BJ (cell line): ENCODE measurements at regions not wholly inside any gene's neighbourhood (a gene's known extent, or its start where the extent isn't known, plus 50 kb on each side); places are given as distances from the start of the nearest gene placed in this dataset.
"Not testable (repeated sequence)": the region's sequence is repeated elsewhere in the genome, so short reads cannot be mapped to it uniquely, and the experiment has no call there.

Experiments
- CTCF ChIA-PET: fragments of 350-600 bp; formaldehyde crosslinking; extraction: SDS; loops from one replicate; lab custom pipeline; 2021; ENCODE audit warnings: antibody characterized with exemption, inconsistent platforms; lab: Yijun Ruan, JAX
- POLR2A ChIA-PET: fragments of 300-600 bp; sonication (Branson Sonifier 250); formaldehyde crosslinking; extraction: SDS; loops from one replicate; lab custom pipeline; 2021; ENCODE audit warnings: antibody characterized with exemption; lab: Charles Lee
- DNase-seq: peaks from one replicate; pipeline ENCODE4 v3.0.0-alpha.2; 2011; ENCODE audit warnings: low read depth
- H3K27me3 ChIP-seq: 2 replicates; pipeline ENCODE4 v1.6.0; 2011; ENCODE audit warnings: low read length; ENCODE audit not compliant: control insufficient read depth, insufficient read depth
- H3K36me3 ChIP-seq: 2 replicates; pipeline ENCODE4 v1.5.1; 2011; ENCODE audit warnings: low read length; ENCODE audit not compliant: control insufficient read depth, insufficient read depth
- H3K4me3 ChIP-seq: 2 replicates; pipeline ENCODE4 v1.5.1; 2011; ENCODE audit warnings: low read depth, mild to moderate bottlenecking, control low read depth, low read length
- TF ChIP-seq, protein P1 (sequence below): IDR thresholded peaks from 2 replicates; pipeline ENCODE4 v1.5.1; 2011; ENCODE audit warnings: low read depth, mild to moderate bottlenecking, control low read depth, inconsistent platforms, low read length, moderate library complexity; ENCODE audit not compliant: insufficient read depth

DNA sequence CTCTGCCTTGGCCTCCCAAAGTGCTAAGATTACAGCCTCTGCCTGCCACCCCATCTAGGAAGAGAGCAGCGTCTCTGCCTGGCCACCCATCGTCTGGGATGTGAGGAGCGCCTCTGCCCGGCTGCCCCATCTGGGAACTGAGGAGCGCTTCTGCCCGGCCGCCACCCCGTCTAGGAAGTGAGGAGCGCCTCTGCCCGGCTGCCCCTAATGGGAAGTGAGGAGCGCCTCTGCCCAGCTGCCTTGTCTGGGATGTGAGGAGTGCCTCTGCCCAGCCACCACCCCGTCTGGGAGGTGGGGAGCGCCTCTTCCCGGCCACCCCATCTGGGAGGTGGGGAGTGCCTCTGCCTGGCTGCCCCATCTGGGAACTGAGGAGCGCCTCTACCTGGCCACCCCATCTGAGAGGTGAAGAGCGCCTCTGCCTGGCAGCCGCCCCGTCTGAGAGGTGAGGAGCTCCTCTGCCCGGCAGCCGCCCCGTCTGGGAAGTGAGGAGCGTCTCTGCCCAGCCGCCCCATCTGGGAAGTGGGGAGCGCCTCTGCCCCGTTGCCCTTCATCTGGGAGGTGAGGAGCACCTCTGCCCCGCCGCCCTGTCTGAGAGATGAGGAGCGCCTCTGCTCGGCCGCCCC, 481.0 kb upstream of the GNPDA2 start:
- DNase-seq, CTCF ChIA-PET, POLR2A ChIA-PET, H3K27me3 ChIP-seq, H3K36me3 ChIP-seq, H3K4me3 ChIP-seq: not testable (repeated sequence)

DNA sequence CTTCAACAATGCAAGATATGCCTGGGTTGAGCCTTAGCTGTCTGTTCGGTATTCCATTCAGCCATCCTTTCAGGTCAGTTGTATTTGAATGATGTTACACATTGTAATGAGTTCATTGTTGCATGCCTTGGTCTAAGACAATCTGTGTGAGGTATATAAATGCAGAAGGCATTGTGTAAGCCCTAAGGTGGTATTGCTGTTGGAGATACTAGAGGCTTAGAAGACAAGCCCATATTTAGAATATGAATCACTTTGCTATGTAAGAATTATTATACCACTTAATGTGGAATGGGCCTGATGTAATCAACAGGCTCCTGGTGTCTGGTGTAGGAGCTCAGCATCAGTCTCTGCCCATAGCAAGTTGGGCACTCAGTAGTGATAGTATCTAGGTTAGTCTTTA, 473.4 kb upstream of the GNPDA2 start:
- POLR2A ChIA-PET, result no interaction called here

DNA sequence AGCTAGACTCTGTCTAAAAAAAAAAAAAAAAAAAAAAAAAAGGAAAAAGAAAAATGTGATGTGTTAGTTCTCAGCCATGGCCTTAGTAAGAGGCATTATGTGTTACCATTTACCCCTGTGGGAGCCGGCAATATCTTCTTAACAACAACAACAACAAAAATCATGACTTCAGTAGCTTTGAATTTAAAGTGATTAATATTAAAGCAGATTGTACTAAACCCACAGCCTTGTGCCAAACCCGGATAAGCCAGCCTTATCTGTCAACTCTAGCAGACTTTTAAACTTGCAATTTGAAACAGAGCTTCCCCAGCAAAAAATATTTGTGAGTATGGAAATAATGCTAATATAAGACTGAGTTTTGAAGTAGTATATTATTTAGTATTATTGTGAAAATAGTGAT, 462.1 kb upstream of the GNPDA2 start:
- DNase-seq, result no peak
- Histone ChIP-seq H3K4me3 (no peak overlapping the region), H3K27me3 (no peaks in the 10 kb centered on the region), H3K36me3 (no peaks in the 10 kb centered on the region)
- ChIA-PET CTCF (no interaction called here), POLR2A (interaction anchor here (0.6 kb wide), 1 partner anchor 272 kb away, joined by 7 read pairs; no protein-coding TSS in a partner anchor)
- TF ChIP-seq, protein P1, sequence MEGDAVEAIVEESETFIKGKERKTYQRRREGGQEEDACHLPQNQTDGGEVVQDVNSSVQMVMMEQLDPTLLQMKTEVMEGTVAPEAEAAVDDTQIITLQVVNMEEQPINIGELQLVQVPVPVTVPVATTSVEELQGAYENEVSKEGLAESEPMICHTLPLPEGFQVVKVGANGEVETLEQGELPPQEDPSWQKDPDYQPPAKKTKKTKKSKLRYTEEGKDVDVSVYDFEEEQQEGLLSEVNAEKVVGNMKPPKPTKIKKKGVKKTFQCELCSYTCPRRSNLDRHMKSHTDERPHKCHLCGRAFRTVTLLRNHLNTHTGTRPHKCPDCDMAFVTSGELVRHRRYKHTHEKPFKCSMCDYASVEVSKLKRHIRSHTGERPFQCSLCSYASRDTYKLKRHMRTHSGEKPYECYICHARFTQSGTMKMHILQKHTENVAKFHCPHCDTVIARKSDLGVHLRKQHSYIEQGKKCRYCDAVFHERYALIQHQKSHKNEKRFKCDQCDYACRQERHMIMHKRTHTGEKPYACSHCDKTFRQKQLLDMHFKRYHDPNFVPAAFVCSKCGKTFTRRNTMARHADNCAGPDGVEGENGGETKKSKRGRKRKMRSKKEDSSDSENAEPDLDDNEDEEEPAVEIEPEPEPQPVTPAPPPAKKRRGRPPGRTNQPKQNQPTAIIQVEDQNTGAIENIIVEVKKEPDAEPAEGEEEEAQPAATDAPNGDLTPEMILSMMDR, result no peak

More for the DNA sequence above, 473.4 kb upstream of the GNPDA2 start:
- TF ChIP-seq, protein P1, result no peak
- no peaks in the 10 kb centered on the region for H3K27me3 ChIP-seq
- DNase-seq, result no peak
- H3K4me3 ChIP-seq, result no peak overlapping the region
- CTCF ChIA-PET, result no interaction called here
- no peaks in the 10 kb centered on the region for H3K36me3 ChIP-seq

DNA sequence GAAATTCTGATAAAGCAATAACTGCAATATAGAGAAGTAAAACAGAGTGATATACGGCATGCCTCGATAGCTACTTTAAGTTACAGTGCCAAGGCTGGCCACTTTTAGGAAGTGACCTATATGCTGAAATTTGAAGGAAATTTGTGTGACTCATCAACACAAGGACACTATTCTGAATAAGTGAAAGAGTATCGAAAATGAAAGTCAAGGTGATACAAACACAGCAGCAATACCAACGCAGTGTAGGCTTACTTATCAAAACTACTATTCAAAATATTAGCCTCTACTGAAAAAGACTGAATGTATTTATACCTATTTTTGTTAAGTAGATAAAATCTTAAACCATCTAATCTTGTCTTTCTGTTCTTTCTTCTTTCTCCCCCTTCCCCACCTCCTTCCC, 459.9 kb upstream of the GNPDA2 start:
- CTCF ChIA-PET, result no interaction called here
- no peak for DNase-seq
- H3K27me3 ChIP-seq, result no peaks in the 10 kb centered on the region
- POLR2A ChIA-PET, result no interaction called here
- TF ChIP-seq, protein P1, result no peak
- H3K36me3 ChIP-seq, result no peaks in the 10 kb centered on the region
- H3K4me3 ChIP-seq, result no peak overlapping the region

DNA sequence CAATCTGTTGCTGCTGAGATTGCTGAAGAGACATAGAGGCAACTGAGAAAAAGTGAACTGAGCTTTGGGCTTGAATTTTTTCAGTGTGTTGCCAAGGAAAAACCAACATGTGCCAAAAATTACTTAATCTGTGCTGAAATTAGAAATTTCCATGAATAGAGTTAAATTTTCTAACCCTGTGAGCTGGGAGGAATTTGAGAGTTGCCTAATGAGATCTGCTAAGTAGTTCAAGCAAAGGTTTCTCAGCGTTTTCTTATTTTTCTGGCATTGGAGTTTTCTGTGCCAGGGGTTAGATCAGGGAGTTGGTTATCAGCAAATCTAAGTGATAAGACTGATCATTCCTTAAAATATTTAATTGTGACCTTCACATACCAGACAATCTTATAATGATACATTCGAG, 457.5 kb upstream of the GNPDA2 start:
- no peak overlapping the region for H3K4me3 ChIP-seq
- TF ChIP-seq, protein P1, result no peak
- no peaks in the 10 kb centered on the region for H3K36me3 ChIP-seq
- POLR2A ChIA-PET, result no interaction called here
- no peaks in the 10 kb centered on the region for H3K27me3 ChIP-seq
- DNase-seq, result no peak
- CTCF ChIA-PET, result no interaction called here

DNA sequence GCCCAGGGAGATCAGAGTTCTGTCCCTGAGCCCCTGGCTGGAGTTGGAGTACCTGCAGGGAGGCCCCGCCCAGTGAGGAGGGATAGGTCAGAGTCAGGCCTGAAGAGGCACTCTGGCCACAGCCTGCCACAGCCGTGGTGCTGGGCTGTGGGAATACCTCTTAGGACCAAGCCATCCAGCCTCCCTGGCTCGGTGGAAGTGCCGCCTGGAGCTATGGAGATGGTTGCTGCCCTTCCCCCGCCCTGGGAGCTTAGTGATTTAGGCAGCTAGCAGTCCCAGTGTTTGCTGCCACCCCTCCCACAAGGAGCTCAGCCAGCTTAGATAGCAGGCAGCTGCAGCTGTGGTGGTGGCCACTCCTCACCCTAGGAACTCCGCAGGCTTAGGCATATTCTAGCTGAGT, 446.3 kb upstream of the GNPDA2 start:
- ChIA-PET POLR2A (no interaction called here), CTCF (no interaction called here)
- TF ChIP-seq, protein P1, result no peak
- no peak for DNase-seq
- Histone ChIP-seq H3K4me3 (no peak overlapping the region), H3K36me3 (no peaks in the 10 kb centered on the region), H3K27me3 (no peaks in the 10 kb centered on the region)
